ENCODE measurements at regions not wholly inside any gene's neighbourhood (a gene's known extent, or its start where the extent isn't known, plus 50 kb on each side); places are given as distances from the start of the nearest gene placed in this dataset.

DNA sequence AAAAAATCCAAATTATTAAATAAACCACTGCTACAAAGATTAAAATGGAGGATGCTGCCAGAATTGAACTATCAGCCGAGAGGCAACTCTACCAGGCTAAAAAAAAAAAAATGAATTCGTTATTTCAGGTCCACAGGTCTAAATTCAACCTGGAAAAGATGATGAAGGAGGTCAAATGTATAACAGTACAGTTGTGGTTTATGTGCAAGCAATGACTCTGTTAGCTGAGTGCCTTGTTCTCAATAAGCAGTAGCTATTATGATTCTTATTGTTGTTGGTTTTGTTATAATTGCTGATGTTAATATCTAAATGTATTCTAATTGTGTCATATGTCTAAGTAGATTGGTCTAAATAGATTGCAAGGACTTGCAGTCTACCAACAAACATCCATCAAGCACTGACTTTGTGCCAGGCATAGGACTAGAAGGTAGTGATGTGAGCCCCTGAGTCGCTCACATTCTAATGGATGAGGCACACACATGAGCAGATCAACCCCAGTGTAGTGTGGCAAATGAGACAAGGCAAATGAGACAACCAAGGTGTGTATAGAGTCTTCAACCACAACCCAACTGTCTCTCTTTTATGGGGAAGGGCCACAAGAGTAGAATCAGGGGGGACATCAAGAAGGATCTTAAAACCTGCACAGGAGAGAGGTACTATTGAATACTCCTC lies 77.0 kb upstream of the PLEKHG7 start:
- CTCF ChIA-PET, result no interaction called here

DNA sequence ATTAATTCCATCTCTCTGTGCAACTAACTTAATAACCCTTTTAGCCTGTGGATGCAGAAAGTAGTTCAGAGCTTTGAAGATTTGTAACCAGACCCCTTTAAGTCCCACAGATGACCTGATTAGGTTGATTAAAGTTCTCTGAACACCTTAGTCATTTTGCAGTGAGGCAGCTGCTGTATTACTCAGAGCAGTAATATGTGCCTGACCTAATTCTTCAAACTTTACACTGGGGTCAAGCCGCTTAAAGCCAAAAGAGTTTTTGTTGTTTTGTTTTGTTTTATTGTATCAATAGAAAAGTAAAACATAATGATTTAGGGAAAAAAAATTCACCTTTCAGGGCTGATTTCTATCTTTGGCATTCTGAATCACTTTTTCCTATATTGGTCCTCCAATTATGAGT lies 78.6 kb upstream of the PLEKHG7 start:
- no peak overlapping the region for H3K4me3 ChIP-seq (ENCODE audit: low read depth, low read length)
- ChIA-PET CTCF (no interaction called here), POLR2A (no interaction called here)
- no peaks in the 10 kb centered on the region for H3K36me3 ChIP-seq (ENCODE audit: control insufficient read depth in 2 of 2, insufficient read depth in 1 of 2, low read length in 2 of 2)
- H3K4me1 ChIP-seq (ENCODE audit: control insufficient read depth, insufficient read depth, low read length), result peaks cover 3% of the 10 kb centered on the region; the same call in 1 of the 2 replicates
- no peak overlapping the region for H3K27ac ChIP-seq (ENCODE audit: extremely low read depth, low read depth, low read length)
- H3K9me3 ChIP-seq (ENCODE audit: control insufficient read depth, insufficient read depth, low read depth, low read length), result no peaks in the 10 kb centered on the region
- TF ChIP-seq, protein P1, sequence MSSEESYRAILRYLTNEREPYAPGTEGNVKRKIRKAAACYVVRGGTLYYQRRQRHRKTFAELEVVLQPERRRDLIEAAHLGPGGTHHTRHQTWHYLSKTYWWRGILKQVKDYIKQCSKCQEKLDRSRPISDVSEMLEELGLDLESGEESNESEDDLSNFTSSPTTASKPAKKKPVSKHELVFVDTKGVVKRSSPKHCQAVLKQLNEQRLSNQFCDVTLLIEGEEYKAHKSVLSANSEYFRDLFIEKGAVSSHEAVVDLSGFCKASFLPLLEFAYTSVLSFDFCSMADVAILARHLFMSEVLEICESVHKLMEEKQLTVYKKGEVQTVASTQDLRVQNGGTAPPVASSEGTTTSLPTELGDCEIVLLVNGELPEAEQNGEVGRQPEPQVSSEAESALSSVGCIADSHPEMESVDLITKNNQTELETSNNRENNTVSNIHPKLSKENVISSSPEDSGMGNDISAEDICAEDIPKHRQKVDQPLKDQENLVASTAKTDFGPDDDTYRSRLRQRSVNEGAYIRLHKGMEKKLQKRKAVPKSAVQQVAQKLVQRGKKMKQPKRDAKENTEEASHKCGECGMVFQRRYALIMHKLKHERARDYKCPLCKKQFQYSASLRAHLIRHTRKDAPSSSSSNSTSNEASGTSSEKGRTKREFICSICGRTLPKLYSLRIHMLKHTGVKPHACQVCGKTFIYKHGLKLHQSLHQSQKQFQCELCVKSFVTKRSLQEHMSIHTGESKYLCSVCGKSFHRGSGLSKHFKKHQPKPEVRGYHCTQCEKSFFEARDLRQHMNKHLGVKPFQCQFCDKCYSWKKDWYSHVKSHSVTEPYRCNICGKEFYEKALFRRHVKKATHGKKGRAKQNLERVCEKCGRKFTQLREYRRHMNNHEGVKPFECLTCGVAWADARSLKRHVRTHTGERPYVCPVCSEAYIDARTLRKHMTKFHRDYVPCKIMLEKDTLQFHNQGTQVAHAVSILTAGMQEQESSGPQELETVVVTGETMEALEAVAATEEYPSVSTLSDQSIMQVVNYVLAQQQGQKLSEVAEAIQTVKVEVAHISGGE (tag by site-specific recombination; conservative IDR thresholded peaks at IDR 0.05; ENCODE audit: low read depth), result no peak
- no peak for TF ChIP-seq ZXDB (tag by site-specific recombination; IDR thresholded peaks at IDR 0.05)
- no peak for TF ChIP-seq PRDM1 (tag by site-specific recombination; IDR thresholded peaks at IDR 0.05)
- TF ChIP-seq, protein P2, sequence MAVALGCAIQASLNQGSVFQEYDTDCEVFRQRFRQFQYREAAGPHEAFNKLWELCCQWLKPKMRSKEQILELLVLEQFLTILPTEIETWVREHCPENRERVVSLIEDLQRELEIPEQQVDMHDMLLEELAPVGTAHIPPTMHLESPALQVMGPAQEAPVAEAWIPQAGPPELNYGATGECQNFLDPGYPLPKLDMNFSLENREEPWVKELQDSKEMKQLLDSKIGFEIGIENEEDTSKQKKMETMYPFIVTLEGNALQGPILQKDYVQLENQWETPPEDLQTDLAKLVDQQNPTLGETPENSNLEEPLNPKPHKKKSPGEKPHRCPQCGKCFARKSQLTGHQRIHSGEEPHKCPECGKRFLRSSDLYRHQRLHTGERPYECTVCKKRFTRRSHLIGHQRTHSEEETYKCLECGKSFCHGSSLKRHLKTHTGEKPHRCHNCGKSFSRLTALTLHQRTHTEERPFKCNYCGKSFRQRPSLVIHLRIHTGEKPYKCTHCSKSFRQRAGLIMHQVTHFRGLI (tag by site-specific recombination; IDR thresholded peaks at IDR 0.05), result no peak

More for the DNA sequence above, 77.0 kb upstream of the PLEKHG7 start:
- Histone ChIP-seq H3K27ac (ENCODE audit: extremely low read depth, low read depth, low read length) (no peak overlapping the region), H3K4me1 (ENCODE audit: control insufficient read depth, insufficient read depth, low read length) (peaks cover 11% of the 10 kb centered on the region; the same call in 1 of the 2 replicates), H3K9me3 (ENCODE audit: control insufficient read depth, insufficient read depth, low read depth, low read length) (no peaks in the 10 kb centered on the region), H3K4me3 (ENCODE audit: low read depth, low read length) (no peak overlapping the region), H3K36me3 (ENCODE audit: control insufficient read depth in 2 of 2, insufficient read depth in 1 of 2, low read length in 2 of 2) (no peaks in the 10 kb centered on the region)
- no peak for TF ChIP-seq ZNF473 (tag by site-specific recombination; IDR thresholded peaks at IDR 0.05)
- TF ChIP-seq ZNF302 (tag by site-specific recombination; IDR thresholded peaks at IDR 0.05; ENCODE audit: low read depth), result no peak
- TF ChIP-seq, protein P3, sequence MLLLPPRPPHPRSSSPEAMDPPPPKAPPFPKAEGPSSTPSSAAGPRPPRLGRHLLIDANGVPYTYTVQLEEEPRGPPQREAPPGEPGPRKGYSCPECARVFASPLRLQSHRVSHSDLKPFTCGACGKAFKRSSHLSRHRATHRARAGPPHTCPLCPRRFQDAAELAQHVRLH (tag by site-specific recombination; IDR thresholded peaks at IDR 0.05), result no peak
- TF ChIP-seq ZNF670 (tag by site-specific recombination; IDR thresholded peaks at IDR 0.05; ENCODE audit: low read depth), result no peak
- no peak for TF ChIP-seq ZNF777 (tag by site-specific recombination; IDR thresholded peaks at IDR 0.05; ENCODE audit: borderline replicate concordance)
- TF ChIP-seq, protein P4, sequence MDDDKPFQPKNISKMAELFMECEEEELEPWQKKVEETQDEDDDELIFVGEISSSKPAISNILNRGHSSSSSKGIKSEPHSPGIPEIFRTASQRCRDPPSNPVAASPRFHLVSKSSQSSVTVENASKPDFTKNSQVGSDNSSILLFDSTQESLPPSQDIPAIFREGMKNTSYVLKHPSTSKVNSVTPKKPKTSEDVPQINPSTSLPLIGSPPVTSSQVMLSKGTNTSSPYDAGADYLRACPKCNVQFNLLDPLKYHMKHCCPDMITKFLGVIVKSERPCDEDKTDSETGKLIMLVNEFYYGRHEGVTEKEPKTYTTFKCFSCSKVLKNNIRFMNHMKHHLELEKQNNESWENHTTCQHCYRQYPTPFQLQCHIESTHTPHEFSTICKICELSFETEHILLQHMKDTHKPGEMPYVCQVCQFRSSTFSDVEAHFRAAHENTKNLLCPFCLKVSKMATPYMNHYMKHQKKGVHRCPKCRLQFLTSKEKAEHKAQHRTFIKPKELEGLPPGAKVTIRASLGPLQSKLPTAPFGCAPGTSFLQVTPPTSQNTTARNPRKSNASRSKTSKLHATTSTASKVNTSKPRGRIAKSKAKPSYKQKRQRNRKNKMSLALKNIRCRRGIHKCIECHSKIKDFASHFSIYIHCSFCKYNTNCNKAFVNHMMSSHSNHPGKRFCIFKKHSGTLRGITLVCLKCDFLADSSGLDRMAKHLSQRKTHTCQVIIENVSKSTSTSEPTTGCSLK (tag by site-specific recombination; IDR thresholded peaks at IDR 0.05), result no peak
- no peak for TF ChIP-seq BCL11B (tag by site-specific recombination; IDR thresholded peaks at IDR 0.05; ENCODE audit: low read depth)
- no peak for TF ChIP-seq MZF1 (tag by site-specific recombination; IDR thresholded peaks at IDR 0.05; ENCODE audit: borderline replicate concordance)
- no peak for TF ChIP-seq ZNF664 (tag by site-specific recombination; IDR thresholded peaks at IDR 0.05)
- no peak for TF ChIP-seq ZNF426 (tag by site-specific recombination; IDR thresholded peaks at IDR 0.05)
- POLR2A ChIA-PET, result no interaction called here
